D341Med (cell line): ENCODE measurements at regions not wholly inside any gene's neighbourhood (a gene's known extent, or its start where the extent isn't known, plus 50 kb on each side); places are given as distances from the start of the nearest gene placed in this dataset.

ENCODE experiments used
- DNase-seq: peaks from one replicate; pipeline ENCODE4 v3.0.0; 2012; ENCODE audit warnings: low spot score

DNA sequence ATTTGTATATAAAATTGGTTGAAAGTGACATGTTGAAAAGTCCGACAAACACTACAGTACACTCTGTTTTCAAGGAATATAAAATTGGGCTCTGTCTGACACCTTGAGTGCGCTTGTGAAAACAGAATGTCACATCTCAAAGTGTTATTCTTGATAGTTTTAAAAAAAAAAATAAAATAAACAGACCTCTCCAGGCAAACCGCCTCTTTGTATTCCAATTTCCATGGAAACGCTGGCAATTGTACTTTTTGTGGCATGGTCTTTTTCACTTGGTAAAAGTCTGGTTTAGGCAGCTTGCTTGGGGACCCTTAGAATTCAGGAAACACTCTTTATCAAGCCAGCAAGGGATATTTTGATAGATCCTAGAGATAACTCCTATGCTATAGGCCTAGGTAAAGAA, 302.5 kb downstream of the RAB28 start:
- DNase-seq, result no peak

DNA sequence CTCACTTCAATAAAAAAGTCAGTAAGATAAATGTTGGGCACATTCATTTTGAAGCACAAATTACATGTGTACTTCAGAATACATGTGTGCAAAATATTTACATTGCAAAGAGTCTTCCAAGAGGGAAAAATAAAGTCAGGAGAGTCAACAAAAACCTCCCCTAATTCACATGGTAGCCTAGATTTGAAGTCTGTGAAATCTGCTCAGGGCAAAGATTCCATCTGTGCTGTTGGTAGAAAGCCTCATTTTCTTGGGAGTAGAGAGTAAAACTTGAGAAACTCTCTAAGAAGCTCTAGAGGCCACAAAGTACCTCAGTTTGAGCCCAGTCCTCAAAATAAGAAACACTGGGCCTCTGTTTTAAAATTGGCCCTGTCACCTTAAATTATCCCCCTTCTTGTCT, 303.4 kb downstream of the RAB28 start:
- no peak for DNase-seq

DNA sequence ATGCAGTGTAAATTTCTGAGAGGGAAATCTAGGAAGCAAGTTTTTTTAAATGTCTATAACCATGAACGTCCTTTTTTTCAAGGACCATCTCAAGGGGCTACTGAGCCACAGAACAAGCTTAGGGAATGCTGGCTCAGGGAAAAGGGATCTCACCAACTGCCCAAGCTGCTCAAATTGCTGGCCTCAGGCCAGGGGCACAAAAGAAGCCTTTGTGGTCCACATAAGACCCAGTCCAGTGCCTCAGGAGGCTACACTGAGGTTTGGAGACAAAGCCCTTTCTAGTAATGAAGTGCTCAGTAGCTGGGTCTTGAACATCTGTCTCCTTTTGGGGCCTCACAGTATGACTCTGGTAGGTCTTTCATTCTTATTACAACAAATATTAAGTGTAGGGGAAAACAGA, 305.5 kb downstream of the RAB28 start:
- DNase-seq, result no peak

DNA sequence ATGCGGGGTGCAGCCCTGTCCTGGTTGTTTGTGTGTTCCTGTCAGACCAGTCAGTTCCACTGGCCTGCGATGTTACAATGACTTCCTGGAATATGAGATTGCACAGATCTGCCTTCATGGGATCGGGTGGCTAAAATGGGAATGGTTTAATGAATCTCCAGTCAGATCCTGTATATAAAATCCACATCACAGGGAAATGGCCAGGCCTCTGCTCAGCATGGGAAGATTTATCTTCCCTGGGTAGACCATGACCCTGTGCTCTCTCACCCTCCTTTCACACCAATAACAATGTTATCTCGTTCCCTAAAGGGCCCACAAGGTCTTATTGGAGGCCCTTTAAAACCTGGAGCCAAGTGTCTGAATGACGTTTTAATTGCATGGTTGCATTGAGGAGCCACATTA, 307.4 kb downstream of the RAB28 start:
- no peak for DNase-seq

DNA sequence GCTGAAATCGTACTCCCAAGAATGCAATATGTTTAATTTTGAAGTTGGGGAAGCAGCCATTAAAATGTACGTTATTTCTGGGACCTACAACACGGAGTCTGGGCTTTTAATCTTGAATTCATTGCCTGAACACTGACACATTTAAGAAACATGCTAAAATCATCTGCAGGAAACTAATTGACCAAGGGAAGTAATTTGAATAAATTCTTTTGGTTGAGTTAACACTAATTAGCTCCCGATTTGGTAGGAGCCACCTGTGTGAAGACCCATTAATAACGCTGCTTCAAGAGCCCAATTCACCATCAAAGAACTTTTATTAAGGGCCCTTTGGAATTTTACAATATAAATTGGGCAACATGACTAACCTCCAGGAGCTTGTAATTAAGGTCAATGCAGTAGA, 309.2 kb downstream of the RAB28 start:
- no peak for DNase-seq

DNA sequence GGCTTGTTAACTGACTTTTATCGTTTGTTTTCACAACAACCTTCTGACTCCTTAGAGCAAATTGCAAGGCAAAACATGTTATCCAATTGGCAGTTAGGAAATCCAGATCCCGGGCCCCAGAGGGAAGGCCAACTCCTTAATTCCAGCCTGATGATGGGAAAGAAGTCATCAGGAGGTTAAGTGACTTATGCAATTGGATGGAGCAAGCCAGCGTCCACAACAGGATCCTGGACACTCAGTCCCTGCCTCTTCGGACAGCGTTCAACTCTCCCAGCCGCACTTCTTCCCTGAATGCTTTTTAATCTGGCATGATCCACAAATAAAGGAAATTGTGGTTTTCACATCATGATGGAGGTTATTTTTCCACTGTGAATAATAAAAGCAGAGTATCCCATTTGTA, 310.1 kb downstream of the RAB28 start:
- no peak for DNase-seq

DNA sequence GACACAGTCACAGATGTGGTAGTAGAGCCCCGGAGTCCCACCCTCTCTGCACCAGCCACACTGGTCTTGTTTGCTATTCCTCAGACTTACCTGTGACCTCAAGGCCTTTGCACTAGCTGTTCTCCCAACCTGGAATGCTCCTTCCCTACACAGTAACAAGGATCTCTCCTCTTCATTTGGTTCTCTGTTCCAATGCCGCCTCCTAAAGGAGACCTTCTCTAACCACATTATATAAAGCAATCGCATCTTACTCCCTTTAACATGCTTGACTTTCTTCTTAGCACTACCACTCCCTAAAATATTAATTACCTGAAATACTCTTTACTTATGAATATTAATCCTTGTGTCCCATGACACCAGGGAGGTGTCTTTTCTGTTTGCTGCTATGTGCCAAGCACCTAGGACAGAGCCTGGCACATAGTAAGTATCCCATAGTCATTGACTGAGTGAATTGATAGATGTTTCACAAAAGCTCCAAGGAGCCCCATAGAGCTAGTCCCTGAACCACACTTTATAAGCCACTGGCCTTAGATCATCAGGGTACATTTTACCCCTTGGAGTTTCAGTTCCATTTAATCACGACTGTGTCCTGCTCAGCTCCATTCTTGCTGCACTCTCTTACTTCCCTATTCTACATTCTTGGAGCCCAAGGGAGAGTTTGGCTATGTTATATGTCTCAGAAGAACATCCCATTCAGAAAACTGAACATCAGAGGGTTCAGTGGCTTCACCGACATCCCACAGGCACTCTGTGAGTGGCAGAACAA, 312.7 kb downstream of the RAB28 start:
- DNase-seq, result no peak

DNA sequence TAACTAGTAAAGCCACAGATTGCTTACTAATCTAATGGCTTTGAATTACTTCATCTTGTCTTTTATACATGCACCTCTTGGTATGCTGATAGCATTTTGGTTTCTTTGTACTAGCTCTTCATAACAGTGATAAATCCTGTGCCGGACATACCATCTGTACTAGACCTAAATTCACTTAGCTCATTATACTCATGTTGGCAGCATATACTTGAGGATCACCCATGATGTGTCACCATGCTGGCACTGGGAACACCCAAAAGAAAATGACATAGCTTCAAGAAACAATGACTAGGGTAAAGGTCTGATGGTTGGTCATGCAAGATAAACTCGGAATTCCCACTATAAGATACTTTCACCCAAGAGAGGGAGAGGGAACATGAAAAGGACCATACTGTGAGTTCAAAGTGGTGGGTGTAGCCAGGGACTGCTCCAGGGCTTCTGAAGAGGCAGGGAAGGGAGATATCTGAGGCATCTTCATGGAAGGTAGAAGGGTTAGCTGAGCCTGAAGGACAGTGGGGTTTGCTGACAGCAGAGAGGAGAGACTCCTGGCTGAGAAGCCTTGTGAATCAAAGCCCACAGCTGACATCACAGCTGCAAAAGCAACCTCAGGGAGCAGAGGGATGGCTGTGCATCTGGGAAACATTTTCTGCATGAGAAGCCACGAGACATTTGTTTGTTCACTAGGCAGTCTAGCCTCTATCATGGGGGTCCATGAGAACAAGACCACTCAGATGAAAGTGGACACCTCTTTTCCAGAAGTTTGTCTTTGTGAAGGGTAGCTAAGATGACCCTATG, 314.2 kb downstream of the RAB28 start:
- DNase-seq, result no peak

DNA sequence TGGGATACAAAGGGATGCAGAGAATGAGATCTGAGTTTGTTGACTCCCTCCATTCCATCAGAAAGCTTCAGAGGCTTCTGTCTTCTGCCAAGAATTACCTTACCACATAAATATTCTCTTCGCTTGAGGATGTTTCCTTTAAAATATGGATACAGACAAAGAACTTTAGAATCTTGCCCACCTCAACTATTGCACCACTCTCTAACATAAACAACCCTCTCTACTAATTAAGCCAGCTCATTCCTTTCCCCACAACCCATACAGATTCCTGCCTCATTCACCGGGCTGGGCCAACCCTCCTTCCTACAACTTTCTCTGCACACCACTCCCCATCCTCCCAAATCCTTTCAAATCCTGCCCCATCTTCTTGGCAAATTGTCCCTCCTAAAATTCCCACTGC, 315.8 kb downstream of the RAB28 start:
- no peak for DNase-seq

DNA sequence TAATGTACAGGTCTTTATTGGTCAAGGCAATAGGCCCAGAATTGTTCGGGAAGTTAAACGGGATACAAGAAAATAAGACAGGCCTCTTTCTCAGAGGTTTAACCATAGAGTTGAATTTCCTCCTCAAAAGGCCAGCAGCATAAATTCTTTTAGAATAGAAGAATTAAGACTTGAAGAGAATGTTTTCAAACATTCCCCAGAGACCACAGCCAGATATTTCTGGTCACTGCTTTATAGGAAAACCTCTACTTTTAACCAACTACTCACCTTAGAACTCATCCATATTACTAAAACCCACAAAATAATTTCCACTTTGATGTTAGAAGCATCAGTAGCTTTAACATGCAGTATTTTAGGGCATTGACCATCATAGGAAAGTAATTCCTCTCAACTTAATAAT, 317.9 kb downstream of the RAB28 start:
- no peak for DNase-seq

DNA sequence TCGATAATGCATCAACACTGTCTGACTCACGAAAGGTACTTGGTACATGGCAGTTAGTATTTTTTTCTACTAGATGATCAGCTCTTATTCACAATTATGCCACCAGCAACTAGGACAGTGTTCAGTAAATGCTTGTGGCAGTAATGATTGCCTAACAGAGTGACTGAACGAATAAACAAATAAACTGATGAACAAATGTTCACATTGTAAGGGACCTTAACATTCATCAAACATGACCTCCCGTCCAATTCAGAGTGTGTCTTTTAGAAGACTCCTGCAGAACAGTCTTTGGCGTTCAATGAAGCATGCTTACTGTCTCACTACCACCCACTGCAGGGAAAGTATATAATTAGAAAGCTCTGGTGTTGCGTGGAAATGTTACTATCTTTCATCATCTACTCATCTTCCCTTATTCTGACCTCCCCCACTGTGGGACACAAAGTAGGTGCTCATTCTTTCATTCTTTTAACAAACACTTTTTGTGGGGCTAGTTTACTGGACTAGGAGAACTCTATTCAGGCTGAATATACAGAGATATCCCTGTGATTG, 319.3 kb downstream of the RAB28 start:
- no peak for DNase-seq

DNA sequence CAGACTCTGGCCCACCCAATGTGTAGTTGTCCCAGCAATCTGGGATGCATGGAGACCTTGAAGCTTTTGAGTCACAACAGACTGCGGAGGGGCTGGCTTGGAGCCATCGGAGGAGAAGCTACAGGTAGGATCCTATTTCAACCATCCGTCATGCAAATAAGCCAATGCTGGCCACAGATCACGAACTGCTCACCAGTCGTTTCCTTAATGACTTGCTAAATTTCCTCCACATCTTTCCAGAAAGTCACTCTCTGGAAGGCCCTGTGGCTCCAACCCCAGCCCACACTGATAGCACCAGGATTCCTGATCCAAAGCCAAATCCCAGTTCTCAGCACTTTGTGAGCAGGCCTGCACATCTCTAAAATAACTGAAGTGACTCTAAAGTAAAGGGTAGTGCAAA, 321.3 kb downstream of the RAB28 start:
- DNase-seq, result no peak

DNA sequence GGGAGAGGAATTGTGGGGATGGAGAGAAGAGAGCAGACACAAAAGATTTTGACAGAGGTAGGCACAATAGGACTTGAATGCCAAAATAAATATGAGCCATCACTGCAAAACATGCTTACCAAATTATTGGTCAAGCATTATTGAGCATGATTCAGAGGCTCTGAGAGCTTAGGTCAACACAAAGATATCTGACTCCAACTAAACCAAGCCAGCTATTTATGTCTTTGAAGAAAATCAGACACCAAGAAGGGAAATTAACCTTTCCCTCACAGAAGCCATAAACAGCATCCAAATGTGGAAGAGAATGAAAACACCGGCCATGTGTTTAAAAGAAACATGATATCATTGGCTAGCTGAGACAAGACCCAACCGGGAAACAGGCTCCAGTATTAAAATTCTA, 323.2 kb downstream of the RAB28 start:
- DNase-seq, result no peak

DNA sequence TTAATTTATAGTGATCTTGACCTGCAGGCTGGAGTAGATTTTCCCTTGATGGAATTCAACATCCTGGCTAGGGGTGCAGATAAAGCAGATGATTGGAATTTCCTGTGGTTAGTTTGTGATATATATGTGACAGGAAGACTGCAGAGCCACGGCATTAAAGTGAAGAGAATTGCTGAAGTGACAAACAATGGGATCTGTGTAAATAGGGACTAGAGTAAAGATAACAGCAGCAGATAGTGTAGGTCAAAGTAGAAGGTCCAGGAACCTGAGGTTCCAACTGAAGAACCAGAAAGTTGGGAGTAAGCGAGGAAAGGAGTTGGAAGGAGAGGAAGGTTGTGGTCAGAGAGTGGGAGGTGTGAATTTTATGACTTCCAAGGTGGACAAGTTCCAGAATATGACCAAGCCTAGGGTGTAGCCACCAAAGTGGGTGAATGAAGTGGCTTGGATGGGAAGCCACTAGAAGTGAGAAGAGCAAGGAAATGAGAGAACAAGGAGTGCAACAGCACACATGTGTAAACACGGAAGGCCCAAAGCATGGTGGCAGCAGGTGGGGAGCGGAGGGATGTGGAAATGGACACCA, 325.0 kb downstream of the RAB28 start:
- DNase-seq, result no peak

DNA sequence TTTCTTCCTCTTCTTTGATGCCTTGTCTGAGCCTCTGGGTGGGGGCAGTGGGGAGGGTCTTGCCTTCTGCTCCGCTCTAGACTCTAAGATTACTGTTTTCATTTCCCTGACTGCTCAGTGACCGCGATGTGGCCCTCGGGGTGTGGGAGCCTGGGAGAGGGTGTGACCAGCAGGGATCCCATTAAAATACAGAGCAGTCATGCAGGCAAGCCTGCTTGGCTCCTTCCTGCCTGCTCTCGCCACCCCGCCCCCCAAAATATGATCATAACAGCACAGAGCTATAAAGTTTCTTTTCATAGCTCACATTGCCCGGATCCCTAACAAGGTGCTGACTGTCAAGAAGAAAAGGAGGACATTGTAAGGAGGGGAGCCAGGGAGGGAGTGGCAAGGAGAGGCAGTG, 332.9 kb downstream of the RAB28 start:
- DNase-seq, result no peak

DNA sequence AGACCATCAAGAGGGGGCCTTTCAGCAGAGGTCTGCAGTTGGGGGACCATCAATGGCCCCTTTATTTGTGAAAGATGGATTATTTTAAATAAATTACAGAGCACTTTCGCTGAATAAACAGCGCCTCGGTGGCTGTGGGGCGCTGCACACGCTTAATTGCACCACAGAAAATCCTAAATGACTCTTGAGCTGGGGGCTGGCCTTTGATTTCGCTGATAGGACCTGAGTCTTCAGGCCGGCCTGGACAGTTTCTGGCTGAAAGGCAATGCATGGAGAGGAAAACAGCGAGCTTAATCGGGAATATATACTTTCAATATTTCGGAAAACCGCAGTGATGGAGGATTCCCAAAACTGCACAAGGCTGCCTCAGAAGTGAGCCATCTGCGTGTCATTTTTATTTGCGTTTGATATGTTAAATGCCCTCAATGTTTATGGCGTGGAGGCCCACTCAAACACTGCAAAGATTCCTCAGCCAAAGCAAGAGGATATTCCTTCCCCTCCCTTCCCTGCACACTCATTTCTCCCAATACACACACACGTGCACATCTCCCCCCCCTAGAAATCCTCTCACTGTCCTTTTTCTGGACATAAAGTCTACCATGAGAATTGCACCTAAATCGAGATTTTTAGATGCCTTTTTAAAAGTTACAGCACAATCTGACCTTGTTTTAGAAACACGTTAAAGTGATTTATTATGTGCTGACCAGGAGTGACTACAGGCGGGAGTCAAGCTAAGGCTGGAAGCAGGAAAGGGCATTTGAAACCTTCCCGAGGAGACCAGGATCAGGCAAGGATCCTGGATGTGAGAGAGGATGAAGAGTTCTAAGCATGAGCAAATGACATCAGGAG, 340.7 kb downstream of the RAB28 start:
- DNase-seq, result no peak

DNA sequence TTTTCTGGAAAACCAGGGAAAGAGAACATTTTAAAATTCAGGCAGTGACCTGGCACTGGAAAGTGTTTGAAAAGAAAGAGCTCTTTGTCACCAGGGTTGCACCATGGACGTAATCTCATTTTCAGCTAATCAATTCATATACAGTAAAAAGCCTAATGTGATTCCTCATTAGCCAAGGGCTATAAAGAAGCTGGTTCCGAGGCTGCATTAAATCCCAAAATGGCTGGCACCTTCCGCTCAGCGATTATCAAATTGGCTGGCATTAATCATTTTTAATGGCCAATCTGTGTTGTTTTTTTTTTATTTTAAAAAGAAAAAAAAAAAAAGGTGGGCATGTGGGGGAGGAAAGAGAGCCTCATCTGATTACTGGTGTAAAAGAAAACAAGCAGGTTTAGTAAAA, 341.4 kb downstream of the RAB28 start:
- DNase-seq, result no peak

DNA sequence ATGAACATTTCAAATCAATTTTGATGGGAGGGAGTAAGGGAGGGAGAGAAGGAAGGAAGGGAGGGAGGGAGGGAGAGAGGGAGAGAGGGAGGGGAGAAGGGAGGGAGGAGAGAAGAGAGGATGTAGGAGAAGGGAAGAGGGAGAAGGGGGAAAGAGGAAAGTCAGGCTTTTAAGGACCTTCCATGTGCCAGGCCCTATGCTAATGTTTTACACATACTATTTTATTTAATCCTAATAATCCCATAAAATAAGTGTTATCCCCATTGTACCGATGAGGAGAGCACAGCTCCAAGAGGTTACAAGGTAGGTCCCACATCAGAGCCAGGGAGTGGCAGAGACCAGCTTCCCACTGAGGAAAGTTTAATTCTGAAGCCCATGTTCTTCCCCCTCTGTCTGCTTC, 341.9 kb downstream of the RAB28 start:
- no peak for DNase-seq

DNA sequence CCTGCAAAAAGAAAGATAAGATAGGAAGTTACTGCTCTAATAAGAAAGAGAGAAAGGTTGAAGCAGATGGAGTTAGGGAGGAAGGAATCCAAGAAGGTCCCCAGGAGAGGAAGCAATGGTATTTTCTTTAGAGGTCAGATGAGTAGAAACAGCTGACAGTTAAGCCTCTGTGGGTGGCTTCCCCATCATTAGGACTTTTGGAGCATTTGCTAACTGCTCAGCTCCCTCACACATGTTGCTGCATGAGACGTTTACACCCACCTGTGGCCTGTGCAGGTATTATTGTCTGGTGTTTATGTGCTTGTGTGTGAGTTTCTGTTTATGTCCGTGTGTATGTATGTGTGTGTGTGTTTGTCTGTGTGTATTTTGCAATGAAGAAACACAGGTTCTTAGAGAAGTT, 346.8 kb downstream of the RAB28 start:
- no peak for DNase-seq

DNA sequence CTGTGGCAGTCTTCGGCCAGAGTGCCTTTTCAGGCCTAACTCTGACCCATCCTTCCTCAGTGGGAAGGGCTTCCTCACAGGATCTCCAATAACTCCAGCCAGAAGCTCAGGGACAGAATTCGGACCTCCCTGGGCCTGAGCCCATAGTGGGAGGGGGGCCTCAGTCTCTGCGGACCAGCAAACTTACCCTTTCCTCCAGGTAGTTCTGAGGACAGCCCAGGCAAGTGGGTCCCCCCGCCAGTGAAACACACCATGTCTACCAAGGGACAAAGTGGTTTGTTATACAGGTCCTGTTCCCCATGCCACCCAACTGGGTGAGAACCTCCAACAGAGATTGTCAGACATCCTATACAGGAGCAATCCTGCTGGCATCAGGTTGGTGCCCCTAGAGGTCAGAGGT, 350.4 kb downstream of the RAB28 start:
- no peak for DNase-seq

DNA sequence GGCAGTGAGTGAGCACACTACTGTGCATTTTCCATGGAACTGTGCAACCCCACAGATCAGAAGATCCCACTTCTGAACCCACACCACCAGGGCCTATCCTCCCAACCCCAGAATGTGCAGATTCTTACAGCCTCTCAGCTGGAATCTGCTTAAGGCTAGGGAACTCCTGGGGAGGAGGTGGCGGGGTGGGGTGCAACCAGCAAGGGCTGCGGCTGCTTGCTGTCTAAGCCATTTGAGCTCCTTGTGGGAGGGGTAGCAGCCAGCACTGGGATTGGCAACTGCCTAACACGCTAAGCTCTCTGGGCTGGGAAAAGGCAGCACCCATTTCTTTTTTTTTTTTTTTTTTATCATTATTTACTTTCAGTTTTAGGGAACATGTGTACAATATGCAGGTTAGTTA, 353.3 kb downstream of the RAB28 start:
- DNase-seq, result no peak

DNA sequence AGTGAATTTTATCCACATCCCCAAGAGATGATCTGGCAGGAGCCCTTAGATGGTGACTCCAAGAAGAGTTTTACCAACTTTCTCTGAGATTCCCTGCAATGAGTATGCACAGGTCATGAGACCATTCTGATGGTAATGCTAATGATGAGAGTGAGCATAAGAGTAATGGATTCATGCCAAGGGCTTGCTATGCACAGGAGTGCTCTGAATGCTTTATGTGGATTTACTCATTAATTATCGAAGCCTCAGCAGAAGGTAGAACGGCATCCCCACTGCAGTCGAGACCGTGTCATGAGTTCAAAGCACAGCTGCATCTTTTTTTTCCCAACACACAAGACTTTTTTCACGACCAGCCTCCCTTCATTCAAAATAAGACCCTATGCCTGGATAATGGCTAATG, 355.0 kb downstream of the RAB28 start:
- no peak for DNase-seq
